ENCODE measurements at regions not wholly inside any gene's neighbourhood (a gene's known extent, or its start where the extent isn't known, plus 50 kb on each side); places are given as distances from the start of the nearest gene placed in this dataset.

- no peak for DNase-seq (ENCODE audit: extremely low read depth, low read depth)
- TF ChIP-seq CTCF (IDR thresholded peaks at IDR 0.05; ENCODE audit: low read depth, low read length) = no peak
Measured at GRCh38 chr18:77573571-77573970, 323.9 kb downstream of the GALR1 start.

GRCh38 chr18:77590943-77591515 is 341.4 kb downstream of the GALR1 start:
- no peak for TF ChIP-seq CTCF (IDR thresholded peaks at IDR 0.05; ENCODE audit: low read depth, low read length)
- no peak for DNase-seq (ENCODE audit: extremely low read depth, low read depth)

- DNase-seq (ENCODE audit: extremely low read depth, low read depth) = no peak
Measured at GRCh38 chr18:77597726-77598125, 348.1 kb downstream of the GALR1 start.

GRCh38 chr18:77600674-77601073 is 351.0 kb downstream of the GALR1 start:
- DNase-seq (ENCODE audit: extremely low read depth, low read depth) = no peak
- TF ChIP-seq CTCF (IDR thresholded peaks at IDR 0.05; ENCODE audit: low read depth, low read length) = no peak

More at GRCh38 chr18:77597726-77598125, 348.1 kb downstream of the GALR1 start:
- no peak for TF ChIP-seq CTCF (IDR thresholded peaks at IDR 0.05; ENCODE audit: low read depth, low read length)

GRCh38 chr18:77601567-77601966 is 351.9 kb downstream of the GALR1 start:
- no peak for DNase-seq (ENCODE audit: extremely low read depth, low read depth)
- no peak for TF ChIP-seq CTCF (IDR thresholded peaks at IDR 0.05; ENCODE audit: low read depth, low read length)

- TF ChIP-seq CTCF (IDR thresholded peaks at IDR 0.05; ENCODE audit: low read depth, low read length) = no peak
- no peak for DNase-seq (ENCODE audit: extremely low read depth, low read depth)
Measured at GRCh38 chr18:77607087-77607486, 357.4 kb downstream of the GALR1 start.

GRCh38 chr18:77608807-77609206 is 359.2 kb downstream of the GALR1 start:
- no peak for DNase-seq (ENCODE audit: extremely low read depth, low read depth)
- no peak for TF ChIP-seq CTCF (IDR thresholded peaks at IDR 0.05; ENCODE audit: low read depth, low read length)

Data from AG09319 (cell line).